ENCODE measurements at regions not wholly inside any gene's neighbourhood (a gene's known extent, or its start where the extent isn't known, plus 50 kb on each side); places are given as distances from the start of the nearest gene placed in this dataset.

DNA sequence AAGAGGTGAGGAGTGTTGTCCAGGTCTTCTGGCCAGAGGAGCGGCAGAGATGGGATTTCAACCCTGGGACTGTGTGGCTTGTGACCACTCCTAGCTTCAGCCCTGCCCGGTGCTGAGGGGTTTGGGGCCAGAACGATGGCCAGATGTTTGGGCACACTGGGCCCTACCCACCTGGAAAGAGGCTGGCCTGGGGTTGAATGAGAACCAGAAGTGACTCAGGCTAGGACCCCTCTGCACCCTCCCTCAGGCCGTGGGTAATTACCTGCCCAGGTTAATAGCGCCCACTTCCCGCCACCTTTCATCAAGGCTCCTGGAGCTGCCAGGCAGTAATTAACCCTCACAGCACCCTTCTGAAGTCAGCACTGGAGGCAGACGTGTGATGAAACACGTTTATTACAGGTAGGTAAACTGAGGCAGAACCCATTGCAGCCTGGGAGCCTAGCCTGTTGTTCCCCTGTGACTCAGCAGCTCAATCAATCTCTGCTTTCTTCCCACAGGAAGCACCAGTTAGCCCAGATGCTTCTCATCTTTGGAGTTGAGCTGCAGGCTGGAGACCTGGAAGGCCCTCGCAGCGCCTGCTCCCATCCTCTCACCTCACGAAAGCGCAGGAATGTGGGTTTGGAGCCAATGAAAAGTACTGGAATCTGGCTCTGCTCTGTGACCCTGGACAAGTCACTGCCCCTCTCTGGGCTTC, 120.8 kb downstream of the CEBPB start:
- no peak for TF ChIP-seq POLR2A (IDR thresholded peaks at IDR 0.05)
- TF ChIP-seq, protein P1, sequence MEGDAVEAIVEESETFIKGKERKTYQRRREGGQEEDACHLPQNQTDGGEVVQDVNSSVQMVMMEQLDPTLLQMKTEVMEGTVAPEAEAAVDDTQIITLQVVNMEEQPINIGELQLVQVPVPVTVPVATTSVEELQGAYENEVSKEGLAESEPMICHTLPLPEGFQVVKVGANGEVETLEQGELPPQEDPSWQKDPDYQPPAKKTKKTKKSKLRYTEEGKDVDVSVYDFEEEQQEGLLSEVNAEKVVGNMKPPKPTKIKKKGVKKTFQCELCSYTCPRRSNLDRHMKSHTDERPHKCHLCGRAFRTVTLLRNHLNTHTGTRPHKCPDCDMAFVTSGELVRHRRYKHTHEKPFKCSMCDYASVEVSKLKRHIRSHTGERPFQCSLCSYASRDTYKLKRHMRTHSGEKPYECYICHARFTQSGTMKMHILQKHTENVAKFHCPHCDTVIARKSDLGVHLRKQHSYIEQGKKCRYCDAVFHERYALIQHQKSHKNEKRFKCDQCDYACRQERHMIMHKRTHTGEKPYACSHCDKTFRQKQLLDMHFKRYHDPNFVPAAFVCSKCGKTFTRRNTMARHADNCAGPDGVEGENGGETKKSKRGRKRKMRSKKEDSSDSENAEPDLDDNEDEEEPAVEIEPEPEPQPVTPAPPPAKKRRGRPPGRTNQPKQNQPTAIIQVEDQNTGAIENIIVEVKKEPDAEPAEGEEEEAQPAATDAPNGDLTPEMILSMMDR (IDR thresholded peaks at IDR 0.05), result no peak
- intact Hi-C loops (cut with DNase I), result no loop called here
- Histone ChIP-seq H3K27ac (peak overlapping the region in 3 of 4 donors; percentile 74 to 81 (median 81)), H3K4me3 (no peak overlapping the region), H3K4me1 (peaks cover 21 to 61% (median 41%) of the 10 kb centered on the region in 3 donors), H3K27me3 (no peaks in the 10 kb centered on the region), H3K9me3 (no peaks in the 10 kb centered on the region), H3K36me3 (no peaks in the 10 kb centered on the region)
- no peak for DNase-seq
- 68 to 83% methylated on average over 8 to 10 of the region's 12 CpGs for WGBS, 2 donors

DNA sequence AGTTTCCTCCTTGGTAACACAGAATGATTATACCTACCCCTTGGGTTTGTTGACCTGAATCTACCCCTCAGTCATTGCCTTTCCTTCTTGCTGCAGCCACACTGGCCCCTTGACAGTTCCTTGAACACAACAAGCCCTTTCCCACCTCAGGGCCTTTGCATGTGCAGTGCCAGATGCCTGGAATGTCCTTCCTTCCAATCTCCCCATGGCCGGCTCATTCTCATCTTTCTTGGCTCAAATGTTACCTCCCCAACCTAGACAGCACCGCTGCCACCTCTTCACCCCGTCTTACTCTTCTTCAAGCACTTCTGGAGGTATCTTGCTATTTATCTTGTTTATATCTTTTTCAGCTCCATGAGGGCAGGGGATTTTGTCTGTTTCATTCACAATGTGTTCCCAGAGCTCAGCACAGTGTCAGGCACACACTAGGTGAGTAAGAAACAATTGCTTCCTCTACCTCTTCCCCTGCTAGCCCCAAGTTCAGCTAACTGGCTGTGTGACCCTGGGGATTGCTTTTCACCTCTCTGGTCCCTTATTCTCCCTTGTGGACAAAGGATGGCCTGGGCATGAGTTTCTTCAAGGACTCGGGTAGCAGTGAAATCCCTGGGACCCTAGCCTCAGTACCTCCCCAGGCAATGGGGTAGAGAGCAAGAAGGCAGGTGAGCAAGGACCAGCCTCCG, 121.5 kb downstream of the CEBPB start:
- intact Hi-C loops (cut with DNase I), result no loop called here
- 66 to 75% methylated on average over 4 of the region's 5 CpGs for WGBS, 2 donors
- Histone ChIP-seq H3K4me1 (peaks cover 15 to 54% (median 34%) of the 10 kb centered on the region in 3 donors), H3K36me3 (no peaks in the 10 kb centered on the region), H3K9me3 (no peaks in the 10 kb centered on the region), H3K27ac (peak overlapping the region; percentile 45 to 81 (median 78)), H3K27me3 (no peaks in the 10 kb centered on the region), H3K4me3 (no peak overlapping the region)
- DNase-seq, result no peak
- TF ChIP-seq POLR2A (IDR thresholded peaks at IDR 0.05), result no peak
- TF ChIP-seq, protein P1 (IDR thresholded peaks at IDR 0.05), result no peak

DNA sequence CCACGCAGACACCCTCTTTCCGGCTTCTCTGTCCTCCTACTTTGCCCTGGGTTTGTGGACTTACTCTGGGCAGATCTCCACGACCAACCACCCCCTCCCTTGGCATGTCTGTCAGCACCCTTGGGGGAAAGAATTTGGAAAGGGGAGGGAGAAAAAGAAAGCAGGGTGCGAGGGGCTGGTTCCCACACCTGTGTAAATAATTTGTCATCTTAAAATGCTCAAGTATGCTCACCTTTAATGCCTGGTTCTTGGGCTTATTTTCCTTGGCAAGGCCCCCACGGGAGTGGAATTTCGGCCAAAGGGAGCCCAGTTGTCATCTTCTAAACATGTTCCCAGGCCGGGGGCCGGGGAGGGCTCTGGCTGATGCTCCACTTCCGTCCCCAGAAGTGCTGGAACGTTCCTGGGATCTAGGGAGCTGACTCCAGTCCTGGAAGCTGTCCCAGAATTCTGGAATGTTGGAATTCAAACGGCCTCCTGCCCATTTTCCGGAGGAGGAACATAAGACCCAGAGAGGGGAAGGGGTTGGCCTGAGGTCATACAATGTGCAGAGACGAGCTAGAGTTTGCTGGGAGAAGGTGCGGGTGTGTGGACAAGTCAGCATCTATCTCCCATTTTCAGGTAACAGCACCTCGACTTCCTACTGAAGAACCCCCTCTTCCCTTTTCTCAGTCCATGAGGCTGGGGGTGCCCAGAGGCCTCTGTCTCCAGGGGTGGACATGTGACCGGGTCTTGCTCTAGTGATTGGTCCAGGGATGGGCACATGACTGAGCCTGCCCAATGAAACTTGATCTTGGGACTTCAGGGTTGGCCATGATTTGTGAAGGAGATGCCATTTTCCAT, 122.3 kb downstream of the CEBPB start:
- no peak for DNase-seq
- 29 to 40% methylated on average over 12 to 13 of the region's 16 CpGs for WGBS, 2 donors
- H3K36me3 ChIP-seq, result no peaks in the 10 kb centered on the region
- H3K4me1 ChIP-seq, result peaks cover 15 to 51% (median 36%) of the 10 kb centered on the region in 3 donors
- intact Hi-C loops (cut with DNase I), result no loop called here
- peak overlapping the region; percentile 45 to 81 (median 78) for H3K27ac ChIP-seq
- TF ChIP-seq POLR2A (IDR thresholded peaks at IDR 0.05), result no peak
- TF ChIP-seq, protein P1 (IDR thresholded peaks at IDR 0.05), result no peak
- H3K9me3 ChIP-seq, result no peaks in the 10 kb centered on the region
- H3K4me3 ChIP-seq, result no peak overlapping the region
- H3K27me3 ChIP-seq, result no peaks in the 10 kb centered on the region

DNA sequence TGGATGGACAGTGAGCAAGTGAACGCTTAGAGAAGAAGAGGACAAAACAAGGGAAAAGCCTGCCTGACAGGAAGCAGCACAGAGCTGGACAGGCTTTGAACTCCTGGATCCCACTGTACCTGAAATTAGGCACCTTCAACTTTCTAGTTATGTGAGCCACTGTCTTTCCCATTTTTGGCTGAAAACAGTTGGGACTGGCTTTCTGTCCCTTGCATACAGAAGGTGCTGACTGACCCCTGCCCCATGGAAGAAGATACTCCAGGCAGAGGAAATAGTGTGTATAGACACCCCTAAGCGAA, 122.8 kb downstream of the CEBPB start:
- Histone ChIP-seq H3K27me3 (no peaks in the 10 kb centered on the region), H3K4me3 (no peak overlapping the region), H3K27ac (peak overlapping the region; percentile 45 to 81 (median 48)), H3K36me3 (no peaks in the 10 kb centered on the region), H3K9me3 (no peaks in the 10 kb centered on the region), H3K4me1 (peaks cover 12 to 51% (median 36%) of the 10 kb centered on the region in 3 donors)
- whole genome bisulfite sequencing, 2 donors, result 63 to 85% methylated on average over 2 of the region's 2 CpGs
- DNase-seq, result no peak
- intact Hi-C loops (cut with DNase I), result no loop called here
- TF ChIP-seq POLR2A (IDR thresholded peaks at IDR 0.05), result no peak
- TF ChIP-seq, protein P1 (IDR thresholded peaks at IDR 0.05), result no peak
